Neural cell (in vitro differentiated cells): ENCODE measurements at regions not wholly inside any gene's neighbourhood (a gene's known extent, or its start where the extent isn't known, plus 50 kb on each side); places are given as distances from the start of the nearest gene placed in this dataset.

Experiments
- H2AFZ ChIP-seq: fragments of 200-600, 300-800 bp; sonication (generic), shearing (Covaris generic); 2 replicates; pipeline ENCODE4 v1.6.0; 2014; ENCODE audit warnings: low read depth, mild to moderate bottlenecking, antibody characterized with exemption, low read length, moderate library complexity
- H3F3A ChIP-seq: fragments of 200-600 bp; shearing (Covaris generic); 2 replicates; pipeline ENCODE4 v1.6.1; 2016; ENCODE audit warnings: mild to moderate bottlenecking, moderate library complexity, mixed read lengths, antibody characterized with exemption, low read length; ENCODE audit not compliant: insufficient read depth, poor library complexity, severe bottlenecking
- H3K27ac ChIP-seq: fragments of 200-600, 300-800 bp; sonication (generic), shearing (Covaris generic); 2 replicates; pipeline ENCODE4 v1.5.1; 2014; ENCODE audit warnings: mild to moderate bottlenecking, low read length, moderate library complexity
- H3K27me3 ChIP-seq: fragments of 300-800, 200-600 bp; sonication (generic), shearing (Covaris generic); 2 replicates; pipeline ENCODE4 v1.6.0; 2014; ENCODE audit warnings: mild to moderate bottlenecking, low read depth, low read length, moderate library complexity; ENCODE audit not compliant: insufficient read depth
- H3K36me3 ChIP-seq: fragments of 300-800, 200-600 bp; sonication (generic), shearing (Covaris generic); 2 replicates; pipeline ENCODE4 v1.5.1; 2014; ENCODE audit warnings: mild to moderate bottlenecking, antibody characterized with exemption, low read length, moderate library complexity; ENCODE audit not compliant: insufficient read depth
- H3K4me2 ChIP-seq: fragments of 300-800, 200-600 bp; sonication (generic), shearing (Covaris generic); 2 replicates; pipeline ENCODE4 v1.6.0; 2014; ENCODE audit warnings: mild to moderate bottlenecking, low read length
- H3K4me3 ChIP-seq: fragments of 300-800, 200-600 bp; sonication (generic), shearing (Covaris generic); 2 replicates; pipeline ENCODE4 v1.5.1; 2014; ENCODE audit warnings: mild to moderate bottlenecking, low read length, moderate library complexity
- H3K79me2 ChIP-seq: fragments of 200-600 bp; shearing (Covaris generic); replicated peaks from 2 replicates; pipeline ENCODE4 v1.6.0; 2014; ENCODE audit warnings: mild to moderate bottlenecking, low read length, moderate library complexity; ENCODE audit not compliant: insufficient read depth
- H3K9ac ChIP-seq: fragments of 300-800, 200-600 bp; sonication (generic), shearing (Covaris generic); 2 replicates; pipeline ENCODE4 v1.6.1; 2016; ENCODE audit warnings: mild to moderate bottlenecking, low read length, mixed read lengths
- H3K9me2 ChIP-seq: fragments of 200-600 bp; shearing (Covaris generic); 2 replicates; pipeline ENCODE4 v1.6.1; 2016; ENCODE audit warnings: mild to moderate bottlenecking, low read length, mixed read lengths; ENCODE audit not compliant: insufficient read depth
- H3K9me3 ChIP-seq: fragments of 200-600, 300-800 bp; sonication (generic), shearing (Covaris generic); 2 replicates; pipeline ENCODE4 v1.6.1; 2016; ENCODE audit warnings: mild to moderate bottlenecking, mixed run types, low read length, moderate library complexity, mixed read lengths
- H4K20me1 ChIP-seq: fragments of 200-600 bp; shearing (Covaris generic); 2 replicates; pipeline ENCODE4 v1.6.1; 2016; ENCODE audit warnings: mild to moderate bottlenecking, mixed run types; ENCODE audit not compliant: insufficient read depth
- EP300 ChIP-seq: fragments of 450-650 bp; conservative IDR thresholded peaks from 2 replicates; pipeline ENCODE4 v1.6.1; 2014; ENCODE audit warnings: antibody characterized with exemption, mild to moderate bottlenecking, moderate library complexity; ENCODE audit not compliant: poor library complexity, severe bottlenecking
- EZH2 ChIP-seq: fragments of 200-600, 300-800 bp; shearing (Covaris generic), sonication (generic); IDR thresholded peaks from 2 replicates; pipeline ENCODE4 v1.6.1; 2014; ENCODE audit warnings: antibody characterized with exemption, low read length, borderline replicate concordance, mild to moderate bottlenecking; ENCODE audit not compliant: insufficient read depth, poor library complexity, severe bottlenecking
- MXI1 ChIP-seq: fragments of 450-650 bp; conservative IDR thresholded peaks from 2 replicates; pipeline ENCODE4 v1.6.1; 2014; ENCODE audit warnings: antibody characterized with exemption, mild to moderate bottlenecking; ENCODE audit not compliant: poor library complexity, severe bottlenecking
- POLR2AphosphoS5 ChIP-seq: IDR thresholded peaks from 2 replicates; pipeline ENCODE4 v1.6.1; 2012
- RAD21 ChIP-seq: fragments of 450-650 bp; conservative IDR thresholded peaks from 2 replicates; pipeline ENCODE4 v1.6.1; 2014; ENCODE audit warnings: antibody characterized with exemption, mild to moderate bottlenecking, moderate library complexity
- SMC3 ChIP-seq: fragments of 450-650 bp; conservative IDR thresholded peaks from 2 replicates; pipeline ENCODE4 v1.6.1; 2014; ENCODE audit warnings: antibody characterized with exemption, mild to moderate bottlenecking, moderate library complexity; ENCODE audit not compliant: poor library complexity
- TAF1 ChIP-seq: IDR thresholded peaks from 2 replicates; pipeline ENCODE4 v1.6.1; 2012; ENCODE audit warnings: low read depth
- TF ChIP-seq, protein P1 (sequence below): IDR thresholded peaks from 2 replicates; pipeline ENCODE4 v1.6.1; 2012; ENCODE audit warnings: borderline replicate concordance
- TF ChIP-seq, protein P2 (sequence below): fragments of 450-650 bp; IDR thresholded peaks from 2 replicates; pipeline ENCODE4 v1.5.1; 2014; ENCODE audit warnings: antibody characterized with exemption, mild to moderate bottlenecking, moderate library complexity; ENCODE audit not compliant: poor library complexity, severe bottlenecking

DNA sequence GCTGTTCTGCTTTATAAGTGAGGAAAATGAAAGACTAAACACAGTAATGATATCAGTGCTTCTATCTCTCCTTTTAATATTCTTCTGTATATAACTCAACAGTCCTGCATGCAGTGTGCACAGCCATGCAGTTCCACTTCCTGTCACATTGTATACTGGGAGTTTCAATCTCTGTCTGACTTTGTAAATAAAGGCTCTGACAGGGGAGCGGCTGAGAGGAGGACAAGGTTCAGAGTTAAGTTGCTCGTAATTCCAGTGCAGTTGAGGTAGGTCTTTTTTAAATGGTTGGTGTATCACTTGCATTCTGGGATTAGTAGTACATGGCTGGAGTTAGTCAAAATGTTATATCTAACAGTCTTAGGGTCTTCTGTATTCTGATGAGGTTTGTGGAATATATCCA is 264.5 kb downstream of the OLFM3 start:
- Histone ChIP-seq H3K9me2 (no peaks in the 10 kb centered on the region), H3K27me3 (no peaks in the 10 kb centered on the region), H4K20me1 (no peaks in the 10 kb centered on the region), H3K27ac (no peak overlapping the region), H3K36me3 (no peaks in the 10 kb centered on the region), H3K4me3 (no peak overlapping the region), H3F3A (no peaks in the 10 kb centered on the region), H3K9ac (no peak overlapping the region), H2AFZ (no peak overlapping the region), H3K79me2 (no peaks in the 10 kb centered on the region), H3K9me3 (no peaks in the 10 kb centered on the region), H3K4me2 (no peak overlapping the region)
- no peak for TF ChIP-seq EP300
- TF ChIP-seq MXI1 = no peak
- no peak for TF ChIP-seq TAF1
- TF ChIP-seq, protein P1, sequence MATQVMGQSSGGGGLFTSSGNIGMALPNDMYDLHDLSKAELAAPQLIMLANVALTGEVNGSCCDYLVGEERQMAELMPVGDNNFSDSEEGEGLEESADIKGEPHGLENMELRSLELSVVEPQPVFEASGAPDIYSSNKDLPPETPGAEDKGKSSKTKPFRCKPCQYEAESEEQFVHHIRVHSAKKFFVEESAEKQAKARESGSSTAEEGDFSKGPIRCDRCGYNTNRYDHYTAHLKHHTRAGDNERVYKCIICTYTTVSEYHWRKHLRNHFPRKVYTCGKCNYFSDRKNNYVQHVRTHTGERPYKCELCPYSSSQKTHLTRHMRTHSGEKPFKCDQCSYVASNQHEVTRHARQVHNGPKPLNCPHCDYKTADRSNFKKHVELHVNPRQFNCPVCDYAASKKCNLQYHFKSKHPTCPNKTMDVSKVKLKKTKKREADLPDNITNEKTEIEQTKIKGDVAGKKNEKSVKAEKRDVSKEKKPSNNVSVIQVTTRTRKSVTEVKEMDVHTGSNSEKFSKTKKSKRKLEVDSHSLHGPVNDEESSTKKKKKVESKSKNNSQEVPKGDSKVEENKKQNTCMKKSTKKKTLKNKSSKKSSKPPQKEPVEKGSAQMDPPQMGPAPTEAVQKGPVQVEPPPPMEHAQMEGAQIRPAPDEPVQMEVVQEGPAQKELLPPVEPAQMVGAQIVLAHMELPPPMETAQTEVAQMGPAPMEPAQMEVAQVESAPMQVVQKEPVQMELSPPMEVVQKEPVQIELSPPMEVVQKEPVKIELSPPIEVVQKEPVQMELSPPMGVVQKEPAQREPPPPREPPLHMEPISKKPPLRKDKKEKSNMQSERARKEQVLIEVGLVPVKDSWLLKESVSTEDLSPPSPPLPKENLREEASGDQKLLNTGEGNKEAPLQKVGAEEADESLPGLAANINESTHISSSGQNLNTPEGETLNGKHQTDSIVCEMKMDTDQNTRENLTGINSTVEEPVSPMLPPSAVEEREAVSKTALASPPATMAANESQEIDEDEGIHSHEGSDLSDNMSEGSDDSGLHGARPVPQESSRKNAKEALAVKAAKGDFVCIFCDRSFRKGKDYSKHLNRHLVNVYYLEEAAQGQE = no peak
- TF ChIP-seq RAD21 = no peak
- TF ChIP-seq POLR2AphosphoS5 = no peak
- TF ChIP-seq EZH2 = no peak
- TF ChIP-seq, protein P2, sequence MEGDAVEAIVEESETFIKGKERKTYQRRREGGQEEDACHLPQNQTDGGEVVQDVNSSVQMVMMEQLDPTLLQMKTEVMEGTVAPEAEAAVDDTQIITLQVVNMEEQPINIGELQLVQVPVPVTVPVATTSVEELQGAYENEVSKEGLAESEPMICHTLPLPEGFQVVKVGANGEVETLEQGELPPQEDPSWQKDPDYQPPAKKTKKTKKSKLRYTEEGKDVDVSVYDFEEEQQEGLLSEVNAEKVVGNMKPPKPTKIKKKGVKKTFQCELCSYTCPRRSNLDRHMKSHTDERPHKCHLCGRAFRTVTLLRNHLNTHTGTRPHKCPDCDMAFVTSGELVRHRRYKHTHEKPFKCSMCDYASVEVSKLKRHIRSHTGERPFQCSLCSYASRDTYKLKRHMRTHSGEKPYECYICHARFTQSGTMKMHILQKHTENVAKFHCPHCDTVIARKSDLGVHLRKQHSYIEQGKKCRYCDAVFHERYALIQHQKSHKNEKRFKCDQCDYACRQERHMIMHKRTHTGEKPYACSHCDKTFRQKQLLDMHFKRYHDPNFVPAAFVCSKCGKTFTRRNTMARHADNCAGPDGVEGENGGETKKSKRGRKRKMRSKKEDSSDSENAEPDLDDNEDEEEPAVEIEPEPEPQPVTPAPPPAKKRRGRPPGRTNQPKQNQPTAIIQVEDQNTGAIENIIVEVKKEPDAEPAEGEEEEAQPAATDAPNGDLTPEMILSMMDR = no peak
- TF ChIP-seq SMC3 = no peak

DNA sequence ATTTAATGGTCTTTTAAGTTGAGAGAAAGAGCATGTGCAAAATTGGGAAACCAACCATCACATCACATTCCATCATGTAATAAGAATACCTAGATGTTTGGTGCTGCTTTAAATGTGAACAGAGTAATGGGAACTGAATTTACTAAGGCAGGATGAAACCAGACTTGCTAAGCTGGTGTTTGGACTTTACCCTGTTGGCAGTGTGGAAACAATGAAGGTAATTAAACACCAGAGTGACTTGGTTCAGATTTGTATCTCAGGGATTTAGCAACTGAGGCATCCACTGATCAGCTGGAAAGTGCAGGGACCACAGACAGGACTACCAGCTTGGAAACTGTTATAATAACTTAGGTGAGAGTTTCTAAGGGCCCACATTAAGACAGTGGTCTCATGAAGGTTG is 263.4 kb downstream of the OLFM3 start:
- no peaks in the 10 kb centered on the region for H3K27me3 ChIP-seq
- TF ChIP-seq SMC3 = no peak
- TF ChIP-seq POLR2AphosphoS5 = no peak
- TF ChIP-seq RAD21 = no peak
- no peak for TF ChIP-seq EP300
- no peak for TF ChIP-seq EZH2
- TF ChIP-seq, protein P2 = no peak
- TF ChIP-seq, protein P1 = no peak
- no peak for TF ChIP-seq TAF1
- no peaks in the 10 kb centered on the region for H3K9me3 ChIP-seq
- H3K36me3 ChIP-seq = no peaks in the 10 kb centered on the region
- no peaks in the 10 kb centered on the region for H3K79me2 ChIP-seq
- H3K4me2 ChIP-seq = no peak overlapping the region
- no peak overlapping the region for H3K4me3 ChIP-seq
- no peaks in the 10 kb centered on the region for H3K9me2 ChIP-seq
- H3K27ac ChIP-seq = no peak overlapping the region
- no peaks in the 10 kb centered on the region for H4K20me1 ChIP-seq
- no peak overlapping the region for H2AFZ ChIP-seq
- no peaks in the 10 kb centered on the region for H3F3A ChIP-seq
- H3K9ac ChIP-seq = no peak overlapping the region
